ENCODE measurements at regions not wholly inside any gene's neighbourhood (a gene's known extent, or its start where the extent isn't known, plus 50 kb on each side); places are given as distances from the start of the nearest gene placed in this dataset.

- TF ChIP-seq CTCF (IDR thresholded peaks at IDR 0.05; ENCODE audit: low read depth, low read length): no peak
- no peak for TF ChIP-seq EZH2phosphoT487 (IDR thresholded peaks at IDR 0.05; ENCODE audit: low read depth)
These were observed 375.6 kb downstream of the BCKDHB start for GRCh38 chr6:80482056-80482455.
